ENCODE measurements at regions not wholly inside any gene's neighbourhood (a gene's known extent, or its start where the extent isn't known, plus 50 kb on each side); places are given as distances from the start of the nearest gene placed in this dataset.

- no peak overlapping the region for H3K4me3 Mint-ChIP-seq
- no peaks in the 10 kb centered on the region for H3K4me1 Mint-ChIP-seq
- peaks cover 26% of the 10 kb centered on the region for H3K27me3 Mint-ChIP-seq
- ChIA-PET CTCF (interaction anchor here (0.7 to 1.0 kb wide), 2 partner anchors 13 to 45 kb away, joined by 4 read pairs; no protein-coding TSS in a partner anchor), POLR2A (no interaction called here)
- H3K36me3 Mint-ChIP-seq (ENCODE audit: low read depth), result no peaks in the 10 kb centered on the region
- no peak overlapping the region for H3K27ac Mint-ChIP-seq
- H3K9me3 Mint-ChIP-seq, result peaks cover 3% of the 10 kb centered on the region
- no peak for DNase-seq
Observed at GRCh38 chr1:25082216-25082899, 149.9 kb downstream of the SYF2 start.

GRCh38 chr1:25081496-25081895 lies 150.8 kb downstream of the SYF2 start:
- Mint-ChIP-seq H3K27ac (no peak overlapping the region), H3K4me1 (no peaks in the 10 kb centered on the region), H3K27me3 (peaks cover 21% of the 10 kb centered on the region), H3K36me3 (ENCODE audit: low read depth) (no peaks in the 10 kb centered on the region), H3K4me3 (no peak overlapping the region), H3K9me3 (peaks cover 10% of the 10 kb centered on the region)
- no peak for DNase-seq
- ChIA-PET CTCF (interaction anchor here (1.4 kb wide), 1 partner anchor 10 kb away, joined by 4 read pairs; no protein-coding TSS in a partner anchor), POLR2A (no interaction called here)

- Mint-ChIP-seq H3K36me3 (ENCODE audit: low read depth) (no peaks in the 10 kb centered on the region), H3K27ac (no peak overlapping the region), H3K4me3 (no peak overlapping the region), H3K9me3 (peaks cover 11% of the 10 kb centered on the region), H3K27me3 (peaks cover 20% of the 10 kb centered on the region), H3K4me1 (no peaks in the 10 kb centered on the region)
- POLR2A ChIA-PET, result interaction anchor here (0.7 kb wide), 1 partner anchor 26 kb away, joined by 3 read pairs; no protein-coding TSS in a partner anchor
- CTCF ChIA-PET, result interaction anchor here (1.0 to 1.6 kb wide), 5 partner anchors 9 to 44 kb away, joined by 3 to 5 read pairs (median 4); no protein-coding TSS in a partner anchor
- DNase-seq, result no peak
Observed at GRCh38 chr1:25080294-25081209, 150.5 kb upstream of the RUNX3 start.

DNA sequence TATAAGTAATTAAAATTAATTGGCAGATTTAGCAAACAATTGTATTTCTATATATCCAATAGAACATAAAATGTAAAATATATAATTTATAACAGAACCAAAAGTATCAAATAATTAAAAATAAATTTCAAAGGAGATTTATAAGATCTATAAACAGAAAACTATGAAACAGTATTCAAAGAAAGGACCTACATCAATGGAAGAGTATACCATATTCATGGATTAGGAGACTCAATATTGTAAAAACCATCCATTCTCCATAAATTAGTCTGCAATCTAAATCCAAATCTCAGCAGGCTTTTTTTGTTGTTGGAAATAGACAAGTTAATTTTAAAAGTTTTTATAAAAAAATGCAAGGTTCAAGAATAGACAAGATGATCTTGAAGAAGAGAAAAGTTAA lies 149.0 kb upstream of the RUNX3 start:
- peaks cover 12% of the 10 kb centered on the region for H3K27me3 Mint-ChIP-seq
- no peak for DNase-seq
- no peak overlapping the region for H3K27ac Mint-ChIP-seq
- no peaks in the 10 kb centered on the region for H3K4me1 Mint-ChIP-seq
- ChIA-PET CTCF (interaction anchor here (1.2 kb wide), 1 partner anchor 12 kb away, joined by 3 read pairs; no protein-coding TSS in a partner anchor), POLR2A (no interaction called here)
- no peaks in the 10 kb centered on the region for H3K36me3 Mint-ChIP-seq (ENCODE audit: low read depth)
- peaks cover 11% of the 10 kb centered on the region for H3K9me3 Mint-ChIP-seq
- no peak overlapping the region for H3K4me3 Mint-ChIP-seq

DNA sequence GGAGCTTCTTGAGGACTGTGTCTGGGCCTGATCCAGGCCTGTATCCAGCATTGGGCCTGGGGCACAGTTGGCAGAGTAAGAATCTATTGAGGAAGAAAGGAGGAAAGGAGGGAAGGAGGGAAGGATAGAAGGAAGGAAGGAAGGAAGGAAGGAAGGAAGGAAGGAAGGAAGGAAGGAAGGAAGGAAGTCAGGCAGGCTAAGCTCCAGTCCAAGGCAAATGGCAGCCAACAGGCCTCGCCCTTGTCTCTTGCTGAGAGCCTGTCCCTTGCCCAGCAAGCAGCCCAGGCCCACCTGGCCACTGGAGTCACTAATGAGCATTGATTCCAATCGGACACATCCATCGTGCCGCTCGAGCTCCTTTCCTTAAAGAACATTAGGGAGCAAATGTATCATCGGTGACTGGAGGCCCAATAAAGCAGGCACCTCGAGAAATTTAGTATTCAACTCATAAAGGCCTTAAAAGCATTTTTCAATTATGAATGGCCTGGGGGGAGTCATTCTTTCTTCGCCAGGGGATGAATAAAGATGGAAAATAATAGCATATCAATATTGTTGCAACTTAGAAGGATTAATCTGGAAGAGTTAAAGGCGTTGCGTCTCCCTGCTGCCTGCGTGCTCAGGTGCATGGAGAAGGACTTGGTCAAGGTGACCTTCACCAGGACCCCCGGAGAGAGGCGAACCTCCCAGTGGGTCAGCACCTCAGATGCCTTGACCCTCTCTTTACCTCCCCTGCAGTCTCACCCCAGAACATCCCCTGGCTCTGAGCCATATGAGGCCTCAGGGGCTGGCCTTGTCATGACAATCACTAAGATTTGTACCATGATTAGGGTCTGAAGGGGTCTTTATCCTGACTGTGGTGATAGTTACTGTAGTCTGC lies 144.5 kb upstream of the RUNX3 start:
- H3K27ac Mint-ChIP-seq, result peak overlapping the region; percentile 61
- CTCF ChIA-PET, result interaction anchor here (1.1 kb wide), 1 partner anchor 16 kb away, joined by 3 read pairs; no protein-coding TSS in a partner anchor
- peaks cover 11% of the 10 kb centered on the region for H3K9me3 Mint-ChIP-seq
- H3K27me3 Mint-ChIP-seq, result peaks cover 7% of the 10 kb centered on the region
- H3K36me3 Mint-ChIP-seq (ENCODE audit: low read depth), result no peaks in the 10 kb centered on the region
- H3K4me1 Mint-ChIP-seq, result no peaks in the 10 kb centered on the region
- H3K4me3 Mint-ChIP-seq, result no peak overlapping the region
- no peak for DNase-seq
- POLR2A ChIA-PET, result no interaction called here

GRCh38 chr1:25073640-25074270 lies 143.7 kb upstream of the RUNX3 start:
- H3K27ac Mint-ChIP-seq, result no peak overlapping the region
- ChIA-PET POLR2A (no interaction called here), CTCF (interaction anchor here (1.1 kb wide), 1 partner anchor 17 kb away, joined by 3 read pairs; no protein-coding TSS in a partner anchor)
- H3K4me3 Mint-ChIP-seq, result no peak overlapping the region
- no peaks in the 10 kb centered on the region for H3K36me3 Mint-ChIP-seq (ENCODE audit: low read depth)
- DNase-seq, result no peak
- H3K4me1 Mint-ChIP-seq, result no peaks in the 10 kb centered on the region
- peaks cover 7% of the 10 kb centered on the region for H3K27me3 Mint-ChIP-seq
- H3K9me3 Mint-ChIP-seq, result peaks cover 11% of the 10 kb centered on the region

GRCh38 chr1:25072461-25072860 lies 142.4 kb upstream of the RUNX3 start:
- H3K36me3 Mint-ChIP-seq (ENCODE audit: low read depth), result no peaks in the 10 kb centered on the region
- ChIA-PET CTCF (interaction anchor here (1.3 to 1.8 kb wide), 2 partner anchors 8 to 16 kb away, joined by 4 read pairs; no protein-coding TSS in a partner anchor), POLR2A (no interaction called here)
- no peaks in the 10 kb centered on the region for H3K4me1 Mint-ChIP-seq
- peaks cover 9% of the 10 kb centered on the region for H3K9me3 Mint-ChIP-seq
- no peak overlapping the region for H3K27ac Mint-ChIP-seq
- H3K4me3 Mint-ChIP-seq, result no peak overlapping the region
- no peak for DNase-seq
- peaks cover 9% of the 10 kb centered on the region for H3K27me3 Mint-ChIP-seq

DNA sequence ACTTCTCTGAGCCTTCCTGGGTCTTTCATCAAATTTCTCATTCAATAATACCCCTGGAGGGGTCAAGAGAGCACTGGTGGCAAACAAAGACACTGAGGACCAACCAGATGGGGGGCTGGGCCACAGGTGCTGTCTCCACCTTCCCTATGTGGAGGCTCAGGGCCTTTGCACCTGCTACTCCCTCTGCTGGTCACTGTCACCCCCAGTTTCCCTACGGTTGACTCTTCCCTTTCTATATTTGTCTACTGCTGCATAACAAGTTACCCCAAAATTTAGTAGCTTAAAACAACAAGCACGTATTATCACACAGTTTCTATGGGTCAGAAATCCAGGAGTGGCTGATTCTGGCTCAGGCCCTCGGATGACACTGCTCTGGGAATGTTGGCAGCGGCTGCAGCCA lies 138.8 kb upstream of the RUNX3 start:
- no peaks in the 10 kb centered on the region for H3K36me3 Mint-ChIP-seq (ENCODE audit: low read depth)
- no peak overlapping the region for H3K27ac Mint-ChIP-seq
- peak; percentile 25 for DNase-seq
- H3K4me1 Mint-ChIP-seq, result peaks cover 15% of the 10 kb centered on the region
- H3K4me3 Mint-ChIP-seq, result no peak overlapping the region
- peaks cover 2% of the 10 kb centered on the region for H3K27me3 Mint-ChIP-seq
- ChIA-PET POLR2A (no interaction called here), CTCF (interaction anchor here (1.0 kb wide), 1 partner anchor 31 kb away, joined by 4 read pairs; no protein-coding TSS in a partner anchor)
- no peaks in the 10 kb centered on the region for H3K9me3 Mint-ChIP-seq

- Mint-ChIP-seq H3K27ac (no peak overlapping the region), H3K4me3 (no peak overlapping the region), H3K9me3 (no peaks in the 10 kb centered on the region), H3K27me3 (peaks cover 2% of the 10 kb centered on the region), H3K36me3 (ENCODE audit: low read depth) (no peaks in the 10 kb centered on the region), H3K4me1 (peaks cover 18% of the 10 kb centered on the region)
- no peak for DNase-seq
- ChIA-PET CTCF (interaction anchor here (1.0 kb wide), 1 partner anchor 31 kb away, joined by 4 read pairs; no protein-coding TSS in a partner anchor), POLR2A (no interaction called here)
Observed at GRCh38 chr1:25068316-25068715, 138.2 kb upstream of the RUNX3 start.

DNA sequence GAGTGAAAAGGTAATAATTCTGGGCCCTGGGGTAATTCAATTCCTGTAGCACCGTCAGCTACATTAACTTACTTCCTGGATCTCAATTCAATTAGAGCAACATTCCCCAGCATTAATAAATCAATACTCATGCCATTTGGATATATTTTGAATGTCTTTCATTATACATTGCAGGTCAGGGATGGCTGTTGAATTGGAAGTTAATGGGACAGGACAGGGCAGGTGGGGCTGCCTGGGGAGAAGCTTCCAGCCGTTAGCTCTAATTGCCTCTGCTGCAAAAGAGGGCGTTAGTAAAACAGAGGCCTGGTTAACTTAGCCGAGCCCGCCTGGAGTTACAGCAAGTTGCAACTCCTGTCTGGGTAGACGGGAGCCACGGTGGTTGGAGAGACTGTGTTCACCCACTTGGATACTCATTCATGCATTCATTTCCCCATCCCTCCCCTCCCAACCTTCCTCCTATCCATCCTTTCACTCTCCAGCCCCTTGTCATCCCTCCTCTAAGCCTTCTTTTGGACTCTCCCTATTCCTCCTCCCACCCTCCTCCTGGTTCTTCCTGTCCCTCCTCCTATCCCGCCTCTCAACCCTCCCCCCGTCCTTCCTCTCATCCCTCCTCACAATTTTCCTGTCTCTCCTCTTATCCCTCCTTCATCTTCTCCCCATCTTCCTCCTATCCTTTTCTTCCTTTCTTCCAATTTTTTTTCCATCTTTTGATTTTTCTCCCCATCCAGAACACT lies 137.6 kb upstream of the RUNX3 start:
- Mint-ChIP-seq H3K27me3 (peaks cover 2% of the 10 kb centered on the region), H3K4me1 (peaks cover 18% of the 10 kb centered on the region), H3K9me3 (no peaks in the 10 kb centered on the region), H3K36me3 (ENCODE audit: low read depth) (no peaks in the 10 kb centered on the region), H3K27ac (no peak overlapping the region), H3K4me3 (no peak overlapping the region)
- DNase-seq, result no peak
- POLR2A ChIA-PET, result no interaction called here
- CTCF ChIA-PET, result interaction anchor here (1.3 to 1.6 kb wide), 2 partner anchors 25 to 31 kb away, joined by 3 to 4 read pairs; no protein-coding TSS in a partner anchor

- no peaks in the 10 kb centered on the region for H3K36me3 Mint-ChIP-seq (ENCODE audit: low read depth)
- H3K27ac Mint-ChIP-seq, result no peak overlapping the region
- CTCF ChIA-PET, result interaction anchor here (1.1 to 1.6 kb wide), 3 partner anchors 25 to 219 kb away, joined by 3 to 4 read pairs (median 3); no protein-coding TSS in a partner anchor
- no peak overlapping the region for H3K4me3 Mint-ChIP-seq
- H3K4me1 Mint-ChIP-seq, result peaks cover 18% of the 10 kb centered on the region
- peaks cover 4% of the 10 kb centered on the region for H3K27me3 Mint-ChIP-seq
- POLR2A ChIA-PET, result no interaction called here
- no peak for DNase-seq
- H3K9me3 Mint-ChIP-seq, result no peaks in the 10 kb centered on the region
Observed at GRCh38 chr1:25066731-25067517, 136.8 kb upstream of the RUNX3 start.
